Lower lobe of right lung (tissue), 2 donors: ENCODE measurements at regions not wholly inside any gene's neighbourhood (a gene's known extent, or its start where the extent isn't known, plus 50 kb on each side); places are given as distances from the start of the nearest gene placed in this dataset.

ENCODE experiments used
- ATAC-seq, 2 donors: fragments of 200-7000 bp; cut with Tn5 transposase; one replicate each; pipeline ENCODE4 v1.9.1; 2020 to 2022; ENCODE audit warnings: mild to moderate bottlenecking in 2 of 2, moderate library complexity in 2 of 2
- DNase-seq: peaks from one replicate; pipeline ENCODE4 v3.0.0-alpha.2; 2020
- H3K27ac ChIP-seq: fragments of 200-600 bp; one replicate; pipeline ENCODE4 v1.8.0; 2022
- H3K27me3 ChIP-seq: fragments of 200-600 bp; one replicate; pipeline ENCODE4 v1.8.0; 2022; ENCODE audit warnings: low read depth
- H3K36me3 ChIP-seq: fragments of 200-600 bp; one replicate; pipeline ENCODE4 v1.8.0; 2022; ENCODE audit warnings: mild to moderate bottlenecking
- H3K4me1 ChIP-seq: fragments of 200-600 bp; one replicate; pipeline ENCODE4 v1.8.0; 2022
- H3K4me3 ChIP-seq: fragments of 200-600 bp; one replicate; pipeline ENCODE4 v1.8.0; 2022; ENCODE audit warnings: mild to moderate bottlenecking
- H3K9me3 ChIP-seq: fragments of 200-600 bp; one replicate; pipeline ENCODE4 v1.8.0; 2022
- intact Hi-C: fragments of 100-400 bp; cut with DNase I; formaldehyde crosslinking; loops from one replicate; pipeline ENCODE4 v1.11.0; 2022
- TF ChIP-seq, protein P1 (sequence below): fragments of 200-600 bp; IDR thresholded peaks from one replicate; pipeline ENCODE4 v1.8.0; 2022; ENCODE audit warnings: antibody characterized with exemption, mild to moderate bottlenecking
- donor health status: DM: no; HTN: yes; CAD: no; lungs with severe emphysema.

- Histone ChIP-seq H3K36me3 (no peaks in the 10 kb centered on the region), H3K27me3 (no peaks in the 10 kb centered on the region), H3K4me3 (no peak overlapping the region), H3K9me3 (no peaks in the 10 kb centered on the region), H3K4me1 (no peaks in the 10 kb centered on the region), H3K27ac (no peak overlapping the region)
- no peak for ATAC-seq
- intact Hi-C loops, result no loop called here
- no peak for DNase-seq
- TF ChIP-seq, protein P1, sequence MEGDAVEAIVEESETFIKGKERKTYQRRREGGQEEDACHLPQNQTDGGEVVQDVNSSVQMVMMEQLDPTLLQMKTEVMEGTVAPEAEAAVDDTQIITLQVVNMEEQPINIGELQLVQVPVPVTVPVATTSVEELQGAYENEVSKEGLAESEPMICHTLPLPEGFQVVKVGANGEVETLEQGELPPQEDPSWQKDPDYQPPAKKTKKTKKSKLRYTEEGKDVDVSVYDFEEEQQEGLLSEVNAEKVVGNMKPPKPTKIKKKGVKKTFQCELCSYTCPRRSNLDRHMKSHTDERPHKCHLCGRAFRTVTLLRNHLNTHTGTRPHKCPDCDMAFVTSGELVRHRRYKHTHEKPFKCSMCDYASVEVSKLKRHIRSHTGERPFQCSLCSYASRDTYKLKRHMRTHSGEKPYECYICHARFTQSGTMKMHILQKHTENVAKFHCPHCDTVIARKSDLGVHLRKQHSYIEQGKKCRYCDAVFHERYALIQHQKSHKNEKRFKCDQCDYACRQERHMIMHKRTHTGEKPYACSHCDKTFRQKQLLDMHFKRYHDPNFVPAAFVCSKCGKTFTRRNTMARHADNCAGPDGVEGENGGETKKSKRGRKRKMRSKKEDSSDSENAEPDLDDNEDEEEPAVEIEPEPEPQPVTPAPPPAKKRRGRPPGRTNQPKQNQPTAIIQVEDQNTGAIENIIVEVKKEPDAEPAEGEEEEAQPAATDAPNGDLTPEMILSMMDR, result no peak
Measured at GRCh38 chr5:85333276-85333675, 948.6 kb upstream of the EDIL3 start.

DNA sequence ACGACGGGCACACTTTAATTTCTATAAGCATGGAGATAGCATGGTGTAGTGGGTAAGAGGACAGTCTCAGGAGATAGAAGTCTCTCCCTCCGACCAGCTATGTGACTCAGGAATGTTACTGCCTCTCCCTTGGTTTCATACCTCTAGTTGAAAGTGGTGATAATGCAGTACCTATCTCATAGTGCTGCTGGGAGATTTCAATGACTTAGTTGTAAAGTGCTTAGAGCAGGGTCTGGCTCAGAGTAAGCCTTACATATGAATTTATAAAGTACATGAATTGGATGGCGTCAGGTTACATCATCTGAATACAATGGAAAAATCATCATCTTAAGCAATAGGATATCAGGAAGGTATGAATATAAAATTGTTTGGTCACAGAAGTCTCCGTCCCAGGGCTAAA is 952.8 kb upstream of the EDIL3 start:
- intact Hi-C loops, result no loop called here
- ATAC-seq, result no peak
- H3K27me3 ChIP-seq, result no peaks in the 10 kb centered on the region
- H3K4me3 ChIP-seq, result no peak overlapping the region
- TF ChIP-seq, protein P1, result no peak
- no peaks in the 10 kb centered on the region for H3K36me3 ChIP-seq
- no peak overlapping the region for H3K27ac ChIP-seq
- no peak for DNase-seq
- no peaks in the 10 kb centered on the region for H3K9me3 ChIP-seq
- H3K4me1 ChIP-seq, result no peaks in the 10 kb centered on the region

- DNase-seq (no peak), ATAC-seq (no peak)
- Histone ChIP-seq H3K4me1 (no peaks in the 10 kb centered on the region), H3K36me3 (no peaks in the 10 kb centered on the region), H3K27me3 (no peaks in the 10 kb centered on the region), H3K27ac (no peak overlapping the region), H3K4me3 (no peak overlapping the region), H3K9me3 (no peaks in the 10 kb centered on the region)
- intact Hi-C loops, result no loop called here
- TF ChIP-seq, protein P1, result no peak
Measured at GRCh38 chr5:85340790-85341189, 956.1 kb upstream of the EDIL3 start.

- intact Hi-C loops, result no loop called here
Measured at GRCh38 chr5:85345818-85346217, 961.1 kb upstream of the EDIL3 start.

DNA sequence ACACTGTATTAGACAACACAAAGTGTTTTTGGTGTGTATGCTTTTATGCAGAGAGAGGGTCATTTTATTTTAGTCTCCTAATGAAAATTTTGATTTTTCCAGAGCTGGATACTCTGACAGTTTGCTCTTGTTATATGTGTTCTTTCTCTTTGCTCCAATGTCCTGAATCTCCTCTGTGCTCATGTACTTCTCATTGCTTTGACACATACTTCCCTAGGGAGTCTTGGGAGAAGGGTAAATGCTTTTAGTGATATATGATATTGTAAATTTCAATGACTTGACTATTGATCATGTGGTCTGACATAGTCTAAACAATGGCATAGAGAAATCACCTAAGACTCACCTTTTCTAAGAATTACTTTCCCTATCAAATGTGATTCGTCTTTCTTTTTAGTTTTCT is 972.6 kb upstream of the EDIL3 start:
- Histone ChIP-seq H3K4me1 (no peaks in the 10 kb centered on the region), H3K27me3 (no peaks in the 10 kb centered on the region), H3K4me3 (no peak overlapping the region), H3K27ac (no peak overlapping the region), H3K36me3 (no peaks in the 10 kb centered on the region), H3K9me3 (no peaks in the 10 kb centered on the region)
- ATAC-seq (no peak), DNase-seq (no peak)
- TF ChIP-seq, protein P1, result no peak
- intact Hi-C loops, result no loop called here

More at GRCh38 chr5:85345818-85346217, 961.1 kb upstream of the EDIL3 start:
- ATAC-seq, result no peak
- Histone ChIP-seq H3K9me3 (no peaks in the 10 kb centered on the region), H3K27ac (no peak overlapping the region), H3K36me3 (no peaks in the 10 kb centered on the region), H3K4me1 (no peaks in the 10 kb centered on the region), H3K4me3 (no peak overlapping the region), H3K27me3 (no peaks in the 10 kb centered on the region)
- no peak for DNase-seq
- TF ChIP-seq, protein P1, result no peak

DNA sequence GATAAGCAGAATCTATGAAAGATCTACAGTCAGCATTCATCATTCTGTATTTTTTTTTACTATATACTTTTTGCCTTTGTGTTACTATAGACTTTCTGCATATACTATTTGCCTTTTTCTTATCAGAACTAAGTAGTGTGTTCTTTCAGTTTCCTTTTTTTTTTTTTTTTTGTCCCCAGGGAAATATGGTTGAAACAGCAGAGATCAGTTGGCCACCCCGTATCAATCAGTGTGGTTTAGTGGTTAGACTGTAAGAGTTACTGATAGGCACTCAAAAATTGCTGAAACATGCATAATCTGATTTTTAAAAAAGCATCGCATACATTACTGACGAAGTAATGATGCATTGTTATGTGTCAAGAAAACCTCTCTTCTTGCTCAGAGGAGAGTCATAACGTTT is 990.8 kb upstream of the EDIL3 start:
- no peaks in the 10 kb centered on the region for H3K27me3 ChIP-seq
- H3K36me3 ChIP-seq, result no peaks in the 10 kb centered on the region
- TF ChIP-seq, protein P1, result no peak
- H3K27ac ChIP-seq, result no peak overlapping the region
- H3K4me1 ChIP-seq, result no peaks in the 10 kb centered on the region
- intact Hi-C loops, result no loop called here
- DNase-seq, result no peak
- H3K4me3 ChIP-seq, result no peak overlapping the region
- ATAC-seq, result no peak
- no peaks in the 10 kb centered on the region for H3K9me3 ChIP-seq
